Activated T-cell treated with anti-CD3 and anti-CD28 coated beads, Interleukin-2, amount 50 U/mL, for 72 hours (primary cell): ENCODE measurements at regions not wholly inside any gene's neighbourhood (a gene's known extent, or its start where the extent isn't known, plus 50 kb on each side); places are given as distances from the start of the nearest gene placed in this dataset.

ENCODE experiments used
- ATAC-seq, 2 donors: fragments of 150-1000 bp; cut with Tn5 transposase; replicated peaks in 1 of 2; 2 replicates each; pipeline ENCODE4 v1.10.0; 2021; ENCODE audit warnings: moderate library complexity in 2 of 2, mild to moderate bottlenecking in 1 of 2
- DNase-seq, 2 donors: peaks; one replicate each; pipeline ENCODE4 v3.0.0; 2021 to 2022; ENCODE audit warnings: mixed read lengths in 1 of 2
- H3K27ac Mint-ChIP-seq: one replicate; pipeline ENCODE4 v1.8.0; 2022; ENCODE audit warnings: mild to moderate bottlenecking, moderate library complexity, mixed read lengths
- H3K27me3 Mint-ChIP-seq: one replicate; pipeline ENCODE4 v1.8.0; 2022; ENCODE audit warnings: low read depth, mixed read lengths
- H3K36me3 Mint-ChIP-seq, 2 donors: one replicate each; pipeline ENCODE4 v1.8.0; 2022; ENCODE audit warnings: mixed read lengths in 2 of 2, mild to moderate bottlenecking in 1 of 2; ENCODE audit not compliant: insufficient read depth in 2 of 2
- H3K4me1 Mint-ChIP-seq: one replicate; pipeline ENCODE4 v1.8.0; 2022; ENCODE audit warnings: low read depth, mixed read lengths
- H3K4me3 Mint-ChIP-seq, 2 donors: one replicate each; pipeline ENCODE4 v1.8.0; 2022; ENCODE audit warnings: mild to moderate bottlenecking in 2 of 2, mixed read lengths in 2 of 2, moderate library complexity in 2 of 2
- H3K9me3 Mint-ChIP-seq, 2 donors: one replicate each; pipeline ENCODE4 v1.8.0; 2022; ENCODE audit warnings: mixed read lengths in 2 of 2

DNA sequence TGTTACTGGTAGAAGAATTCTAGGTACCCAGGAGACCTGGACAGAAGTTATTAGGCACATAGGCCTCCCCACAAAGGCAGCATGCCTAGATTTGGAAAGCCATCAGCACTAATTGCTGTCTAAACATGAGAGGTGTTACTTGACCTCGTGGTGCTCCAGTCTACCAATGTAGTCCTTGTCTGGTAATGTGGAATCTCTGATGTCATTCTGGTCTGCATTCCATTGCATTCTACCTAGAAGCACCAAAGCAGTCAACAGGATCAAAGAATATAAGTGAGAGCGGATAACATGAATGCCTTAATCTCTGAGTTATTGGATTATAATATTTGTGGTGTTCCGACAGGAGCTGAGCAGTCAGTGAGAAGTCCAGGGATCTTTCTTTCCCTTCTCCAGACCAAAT lies 175.2 kb downstream of the PSAT1 start:
- no peak overlapping the region for H3K27ac Mint-ChIP-seq
- H3K27me3 Mint-ChIP-seq = peaks cover 12% of the 10 kb centered on the region
- H3K4me1 Mint-ChIP-seq = no peaks in the 10 kb centered on the region
- no peaks in the 10 kb centered on the region for H3K9me3 Mint-ChIP-seq
- no peaks in the 10 kb centered on the region for H3K36me3 Mint-ChIP-seq
- DNase-seq = no peak
- no peak overlapping the region for H3K4me3 Mint-ChIP-seq
- ATAC-seq = no peak

DNA sequence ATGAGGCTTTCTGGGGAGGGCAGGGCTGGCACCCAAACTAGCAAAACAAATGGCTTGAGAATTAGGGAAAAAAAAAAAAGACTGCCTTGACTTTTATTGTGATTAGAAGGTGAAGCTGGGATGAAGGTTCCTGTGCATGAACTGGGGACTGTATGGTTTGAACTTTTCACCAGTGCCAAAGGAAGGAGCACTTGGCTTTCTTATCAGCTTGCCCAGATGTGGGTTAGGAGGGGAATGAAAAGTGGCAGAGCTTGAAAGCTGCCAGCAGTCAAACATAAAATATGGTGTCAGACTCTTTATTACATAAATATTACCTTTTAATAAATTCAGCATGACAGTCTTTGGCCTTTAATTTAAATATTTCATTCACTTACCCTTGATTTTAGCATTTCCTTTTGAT lies 182.5 kb downstream of the PSAT1 start:
- H3K4me1 Mint-ChIP-seq = no peaks in the 10 kb centered on the region
- ATAC-seq (no peak), DNase-seq (no peak)
- H3K27me3 Mint-ChIP-seq = no peaks in the 10 kb centered on the region
- H3K4me3 Mint-ChIP-seq = no peak overlapping the region
- H3K36me3 Mint-ChIP-seq = peaks cover 0 to 1% of the 10 kb centered on the region in 2 donors
- H3K9me3 Mint-ChIP-seq = peaks cover 5 to 12% of the 10 kb centered on the region in 2 donors
- no peak overlapping the region for H3K27ac Mint-ChIP-seq

GRCh38 chr9:78486661-78487060 lies 189.7 kb downstream of the PSAT1 start:
- Mint-ChIP-seq H3K27me3 (no peaks in the 10 kb centered on the region), H3K27ac (no peak overlapping the region), H3K9me3 (peaks cover 0 to 8% of the 10 kb centered on the region in 2 donors), H3K4me1 (no peaks in the 10 kb centered on the region), H3K4me3 (no peak overlapping the region), H3K36me3 (peaks cover 0 to 2% of the 10 kb centered on the region in 2 donors)
- DNase-seq (no peak), ATAC-seq (no peak)

DNA sequence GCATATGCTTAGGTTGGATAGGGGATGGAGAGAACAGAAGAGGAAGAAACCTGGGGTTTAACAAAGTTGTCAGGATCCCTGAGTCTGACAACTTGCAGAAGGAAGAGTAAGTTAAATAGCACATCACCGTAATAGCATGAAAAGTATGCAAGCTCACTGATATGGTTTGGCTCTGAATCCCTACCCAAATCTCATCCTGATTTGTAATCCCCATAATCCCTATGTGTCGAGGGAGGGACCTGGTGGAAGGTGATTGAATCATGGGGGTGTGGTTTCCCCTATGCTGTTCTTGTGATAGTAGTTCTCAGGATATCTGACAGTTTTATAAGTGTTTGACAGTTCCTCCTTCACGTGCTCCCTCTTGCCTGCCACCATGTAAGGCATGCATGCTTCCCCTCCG lies 193.3 kb downstream of the PSAT1 start:
- H3K27me3 Mint-ChIP-seq = peaks cover 6% of the 10 kb centered on the region
- no peak overlapping the region for H3K4me3 Mint-ChIP-seq
- H3K4me1 Mint-ChIP-seq = no peaks in the 10 kb centered on the region
- H3K9me3 Mint-ChIP-seq = no peaks in the 10 kb centered on the region
- no peak overlapping the region for H3K27ac Mint-ChIP-seq
- no peak for ATAC-seq
- no peak for DNase-seq
- no peaks in the 10 kb centered on the region for H3K36me3 Mint-ChIP-seq

DNA sequence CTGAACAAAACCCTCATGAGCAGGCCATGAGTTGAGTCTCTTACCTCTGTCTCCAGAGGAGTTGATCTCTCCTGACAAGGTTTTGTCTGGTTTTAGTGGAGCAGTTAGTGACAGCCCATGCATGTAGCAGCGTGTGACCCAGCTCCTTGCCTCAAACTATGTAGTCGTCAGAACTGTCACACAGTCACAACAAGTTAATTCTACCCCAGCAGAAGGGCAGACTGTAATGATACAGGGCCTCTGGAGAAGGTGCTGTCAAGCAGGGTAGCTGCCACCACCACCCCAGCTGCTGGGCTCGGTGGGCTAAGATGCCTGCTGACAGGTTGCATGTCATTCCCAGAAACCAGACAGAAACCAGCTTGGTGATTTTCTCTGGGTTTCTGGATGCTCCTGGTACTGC lies 194.5 kb downstream of the PSAT1 start:
- H3K36me3 Mint-ChIP-seq = no peaks in the 10 kb centered on the region
- no peaks in the 10 kb centered on the region for H3K9me3 Mint-ChIP-seq
- no peak overlapping the region for H3K4me3 Mint-ChIP-seq
- no peak for DNase-seq
- H3K27me3 Mint-ChIP-seq = peaks cover 7% of the 10 kb centered on the region
- H3K4me1 Mint-ChIP-seq = no peaks in the 10 kb centered on the region
- no peak for ATAC-seq
- no peak overlapping the region for H3K27ac Mint-ChIP-seq

DNA sequence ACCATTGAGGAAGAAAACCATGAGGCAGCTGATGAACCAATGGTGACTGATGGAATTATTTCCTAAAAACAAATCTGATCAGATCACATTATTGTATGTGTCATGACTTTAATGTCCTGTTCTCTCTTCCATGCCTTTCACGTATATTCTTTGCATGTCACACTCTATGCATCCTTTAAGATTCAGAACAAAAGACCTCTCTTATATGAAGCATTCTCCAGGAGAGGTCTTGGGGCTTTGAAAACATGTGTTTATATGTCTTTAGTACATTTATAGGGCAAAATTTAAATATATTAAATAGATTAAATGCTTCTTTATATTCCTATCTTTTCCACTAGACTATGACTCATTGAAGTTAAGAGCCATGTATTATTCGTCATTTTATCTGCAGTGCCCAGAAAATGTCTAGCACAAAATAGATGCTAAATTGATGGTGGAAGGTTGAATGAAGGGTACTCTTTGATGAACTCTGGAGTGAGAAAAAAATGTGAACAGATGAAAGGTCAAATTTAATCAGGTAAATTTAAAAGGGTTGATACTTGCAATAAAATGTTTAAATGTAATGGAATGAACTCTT lies 196.3 kb downstream of the PSAT1 start:
- ATAC-seq (no peak), DNase-seq (no peak)
- Mint-ChIP-seq H3K27ac (no peak overlapping the region), H3K4me3 (no peak overlapping the region), H3K36me3 (no peaks in the 10 kb centered on the region), H3K9me3 (no peaks in the 10 kb centered on the region), H3K27me3 (peaks cover 7% of the 10 kb centered on the region), H3K4me1 (no peaks in the 10 kb centered on the region)

DNA sequence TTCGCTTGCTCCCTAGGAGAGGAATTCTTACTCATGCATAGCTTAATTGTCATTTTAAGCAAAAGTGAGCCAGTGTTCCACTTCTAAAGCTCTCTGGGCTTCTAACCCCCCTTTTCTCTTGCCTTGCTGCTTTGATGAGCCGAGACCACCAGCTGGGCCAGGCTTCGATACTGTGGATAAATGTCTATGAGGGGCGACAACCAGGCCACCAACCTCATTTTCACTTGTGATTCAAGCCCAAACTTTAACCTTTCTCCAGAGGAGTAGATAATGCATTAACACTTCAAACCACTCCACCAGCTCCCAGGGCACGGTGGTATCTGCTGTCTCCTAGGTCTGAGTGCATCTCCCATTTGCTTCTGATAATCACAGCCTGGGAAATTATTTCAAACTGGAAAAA lies 205.6 kb downstream of the PSAT1 start:
- Mint-ChIP-seq H3K27ac (no peak overlapping the region), H3K4me3 (no peak overlapping the region), H3K9me3 (peaks cover 0 to 4% of the 10 kb centered on the region in 2 donors), H3K36me3 (no peaks in the 10 kb centered on the region), H3K27me3 (peaks cover 5% of the 10 kb centered on the region), H3K4me1 (no peaks in the 10 kb centered on the region)
- no peak for ATAC-seq
- no peak for DNase-seq

DNA sequence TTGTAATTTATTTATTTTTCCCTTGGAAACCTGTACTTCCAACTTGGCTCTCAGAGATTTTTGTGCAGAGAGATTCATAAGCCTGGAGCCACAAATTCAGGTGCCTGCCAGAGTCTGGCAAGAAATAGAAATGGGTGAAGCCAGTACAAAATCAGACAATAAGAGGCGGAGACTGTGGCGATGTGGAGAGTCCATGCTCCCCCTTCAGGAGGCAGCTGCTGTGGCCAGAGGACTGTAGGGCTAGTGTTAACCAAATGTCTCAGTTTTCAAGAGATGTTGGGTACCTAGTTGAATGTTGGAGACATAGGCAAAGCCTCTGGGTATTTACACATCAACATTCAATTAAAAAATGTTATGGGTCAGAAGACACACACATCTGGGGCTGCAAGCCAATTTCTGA lies 208.6 kb downstream of the PSAT1 start:
- H3K27ac Mint-ChIP-seq = no peak overlapping the region
- H3K9me3 Mint-ChIP-seq = peaks cover 0 to 4% of the 10 kb centered on the region in 2 donors
- ATAC-seq (no peak), DNase-seq (no peak)
- H3K27me3 Mint-ChIP-seq = peaks cover 5% of the 10 kb centered on the region
- no peak overlapping the region for H3K4me3 Mint-ChIP-seq
- no peaks in the 10 kb centered on the region for H3K4me1 Mint-ChIP-seq
- H3K36me3 Mint-ChIP-seq = no peaks in the 10 kb centered on the region

GRCh38 chr9:78507037-78507436 lies 210.1 kb downstream of the PSAT1 start:
- H3K27ac Mint-ChIP-seq = no peak overlapping the region
- H3K4me3 Mint-ChIP-seq = no peak overlapping the region
- H3K9me3 Mint-ChIP-seq = peaks cover 0 to 4% of the 10 kb centered on the region in 2 donors
- no peaks in the 10 kb centered on the region for H3K4me1 Mint-ChIP-seq
- DNase-seq = no peak
- H3K27me3 Mint-ChIP-seq = peaks cover 5% of the 10 kb centered on the region
- no peaks in the 10 kb centered on the region for H3K36me3 Mint-ChIP-seq
- no peak for ATAC-seq

DNA sequence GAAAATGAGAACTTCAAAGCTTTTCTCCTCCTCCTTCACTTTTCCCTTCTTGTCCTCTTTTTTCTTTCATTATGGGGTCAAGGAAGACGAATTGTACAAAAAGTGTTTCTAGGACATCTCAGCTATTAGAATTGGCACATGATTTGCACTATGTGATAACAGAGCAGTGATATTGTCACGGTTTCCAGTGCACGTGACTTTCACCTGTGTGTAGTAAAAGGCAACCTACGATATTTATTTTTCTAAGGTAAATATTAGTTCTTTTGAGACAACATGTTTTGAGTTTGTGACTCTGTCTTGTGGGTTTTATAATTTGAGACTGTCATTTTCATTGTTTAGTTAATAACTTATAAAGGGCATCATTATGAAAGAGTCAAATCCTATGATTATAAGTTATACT lies 213.1 kb downstream of the PSAT1 start:
- Mint-ChIP-seq H3K27ac (no peak overlapping the region), H3K4me3 (no peak overlapping the region), H3K36me3 (no peaks in the 10 kb centered on the region), H3K9me3 (peaks cover 2 to 3% of the 10 kb centered on the region in 2 donors), H3K27me3 (no peaks in the 10 kb centered on the region), H3K4me1 (no peaks in the 10 kb centered on the region)
- no peak for DNase-seq
- ATAC-seq = no peak

GRCh38 chr9:78515108-78515507 lies 218.2 kb downstream of the PSAT1 start:
- H3K36me3 Mint-ChIP-seq = peaks cover 0 to 2% of the 10 kb centered on the region in 2 donors

GRCh38 chr9:78519786-78520185 lies 222.9 kb downstream of the PSAT1 start:
- H3K4me3 Mint-ChIP-seq = no peak overlapping the region
- DNase-seq = no peak
- no peaks in the 10 kb centered on the region for H3K27me3 Mint-ChIP-seq
- H3K27ac Mint-ChIP-seq = no peak overlapping the region
- peaks cover 5 to 20% of the 10 kb centered on the region in 2 donors for H3K9me3 Mint-ChIP-seq
- H3K4me1 Mint-ChIP-seq = no peaks in the 10 kb centered on the region
- no peak for ATAC-seq
- peaks cover 3 to 4% of the 10 kb centered on the region in 2 donors for H3K36me3 Mint-ChIP-seq

More at GRCh38 chr9:78515108-78515507, 218.2 kb downstream of the PSAT1 start:
- Mint-ChIP-seq H3K9me3 (peaks cover 3 to 10% of the 10 kb centered on the region in 2 donors), H3K4me3 (no peak overlapping the region), H3K27ac (no peak overlapping the region), H3K27me3 (no peaks in the 10 kb centered on the region), H3K4me1 (no peaks in the 10 kb centered on the region)
- no peak for DNase-seq
- ATAC-seq = no peak

DNA sequence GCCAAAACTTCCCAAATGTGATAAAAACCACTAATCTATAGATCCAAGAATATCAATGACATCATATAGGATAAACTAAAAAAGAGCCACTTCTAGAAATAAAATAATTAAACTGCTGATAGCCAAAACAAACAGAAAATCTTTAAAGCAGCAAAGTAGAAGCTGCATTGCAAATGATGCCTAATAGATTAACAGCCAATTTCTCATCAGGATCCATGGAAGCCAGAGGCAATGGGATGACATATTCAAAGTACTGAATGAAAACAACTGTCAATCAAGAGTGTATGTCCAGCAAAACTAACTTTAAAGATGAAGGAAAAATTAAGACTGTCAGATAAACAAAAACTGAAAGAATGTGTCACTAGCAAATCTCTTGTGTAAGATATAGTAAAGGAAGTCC lies 224.8 kb downstream of the PSAT1 start:
- Mint-ChIP-seq H3K4me1 (no peaks in the 10 kb centered on the region), H3K9me3 (peaks cover 3 to 15% of the 10 kb centered on the region in 2 donors), H3K4me3 (no peak overlapping the region), H3K36me3 (peaks cover 3 to 4% of the 10 kb centered on the region in 2 donors), H3K27ac (no peak overlapping the region), H3K27me3 (no peaks in the 10 kb centered on the region)
- no peak for ATAC-seq
- no peak for DNase-seq

DNA sequence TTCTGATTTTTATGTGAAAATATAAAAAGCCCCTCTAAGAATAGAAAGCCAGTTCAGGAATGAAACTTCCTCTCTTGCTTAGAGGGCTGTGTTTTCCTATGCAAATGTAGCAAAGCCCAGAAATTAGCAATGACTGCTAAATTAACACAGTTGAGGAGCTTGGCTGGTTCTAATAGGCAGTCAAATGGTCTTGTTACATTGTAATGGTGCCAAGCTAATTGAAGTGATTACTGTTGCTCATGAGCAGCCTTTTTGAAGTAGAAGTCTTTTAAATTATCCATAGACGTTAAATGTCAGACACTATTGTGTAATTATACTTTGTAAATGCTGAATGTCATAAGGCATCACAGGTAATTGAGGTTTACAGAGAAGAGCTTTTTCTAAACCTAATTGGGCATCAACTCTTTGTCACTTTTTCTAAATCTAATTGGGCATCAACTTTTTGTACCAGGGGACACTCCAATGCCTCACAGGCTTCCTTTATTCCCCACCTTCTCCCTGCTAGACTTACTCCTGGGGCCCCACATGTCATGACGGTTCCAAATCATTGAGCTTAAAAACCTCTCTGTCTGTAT lies 229.1 kb downstream of the PSAT1 start:
- Mint-ChIP-seq H3K27me3 (no peaks in the 10 kb centered on the region), H3K36me3 (no peaks in the 10 kb centered on the region), H3K9me3 (peaks cover 0 to 4% of the 10 kb centered on the region in 2 donors), H3K4me1 (no peaks in the 10 kb centered on the region), H3K27ac (no peak overlapping the region), H3K4me3 (no peak overlapping the region)
- no peak for DNase-seq
- ATAC-seq = no peak
